ENCODE measurements at regions not wholly inside any gene's neighbourhood (a gene's known extent, or its start where the extent isn't known, plus 50 kb on each side); places are given as distances from the start of the nearest gene placed in this dataset.

DNA sequence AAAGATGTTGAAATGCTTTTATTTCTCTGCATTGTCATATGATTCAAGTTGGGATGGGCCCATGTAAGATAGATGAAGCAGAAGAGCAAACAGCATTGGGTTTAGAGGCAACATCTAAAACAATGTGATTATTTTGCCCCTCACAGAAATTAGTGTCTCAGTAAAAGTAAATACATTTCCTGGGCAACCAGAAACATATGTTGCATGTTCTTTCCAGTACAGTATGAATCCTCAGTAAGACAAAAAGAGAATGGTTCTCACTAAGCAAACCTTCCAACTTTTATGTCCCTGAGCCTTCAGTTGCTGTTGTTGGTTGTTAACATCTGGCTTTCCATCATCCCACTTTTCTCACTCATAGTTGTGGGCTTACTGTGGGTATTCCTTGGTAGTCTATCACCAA is 222.5 kb upstream of the PRPS1L1 start:
- TF ChIP-seq, protein P1, sequence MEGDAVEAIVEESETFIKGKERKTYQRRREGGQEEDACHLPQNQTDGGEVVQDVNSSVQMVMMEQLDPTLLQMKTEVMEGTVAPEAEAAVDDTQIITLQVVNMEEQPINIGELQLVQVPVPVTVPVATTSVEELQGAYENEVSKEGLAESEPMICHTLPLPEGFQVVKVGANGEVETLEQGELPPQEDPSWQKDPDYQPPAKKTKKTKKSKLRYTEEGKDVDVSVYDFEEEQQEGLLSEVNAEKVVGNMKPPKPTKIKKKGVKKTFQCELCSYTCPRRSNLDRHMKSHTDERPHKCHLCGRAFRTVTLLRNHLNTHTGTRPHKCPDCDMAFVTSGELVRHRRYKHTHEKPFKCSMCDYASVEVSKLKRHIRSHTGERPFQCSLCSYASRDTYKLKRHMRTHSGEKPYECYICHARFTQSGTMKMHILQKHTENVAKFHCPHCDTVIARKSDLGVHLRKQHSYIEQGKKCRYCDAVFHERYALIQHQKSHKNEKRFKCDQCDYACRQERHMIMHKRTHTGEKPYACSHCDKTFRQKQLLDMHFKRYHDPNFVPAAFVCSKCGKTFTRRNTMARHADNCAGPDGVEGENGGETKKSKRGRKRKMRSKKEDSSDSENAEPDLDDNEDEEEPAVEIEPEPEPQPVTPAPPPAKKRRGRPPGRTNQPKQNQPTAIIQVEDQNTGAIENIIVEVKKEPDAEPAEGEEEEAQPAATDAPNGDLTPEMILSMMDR (IDR thresholded peaks at IDR 0.05): no peak
- DNase-seq (ENCODE audit: low spot score): no peak
- Histone ChIP-seq H3K4me3 (no peak overlapping the region), H3K27ac (no peak overlapping the region)

DNA sequence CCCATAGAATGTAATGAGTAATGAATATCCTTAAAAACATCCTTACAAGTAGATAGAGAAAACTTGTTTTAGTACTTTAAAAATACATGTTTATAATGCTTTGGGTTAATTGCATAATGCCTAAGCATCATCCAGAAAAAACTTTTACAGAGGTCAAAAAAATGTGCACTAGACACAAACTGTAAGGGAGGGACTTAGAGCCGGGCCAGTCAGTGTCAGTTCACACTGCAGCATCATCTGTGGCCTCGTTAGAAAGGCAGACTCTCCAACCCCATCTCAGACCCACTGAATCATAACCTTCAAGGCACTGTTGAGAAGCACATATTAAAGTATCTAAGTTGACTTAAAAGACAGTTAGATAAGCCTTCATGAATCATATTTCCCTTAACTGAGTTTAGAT is 230.1 kb upstream of the PRPS1L1 start:
- DNase-seq (ENCODE audit: low spot score): no peak
- no peak overlapping the region for H3K4me3 ChIP-seq
- H3K27ac ChIP-seq: no peak overlapping the region
- TF ChIP-seq, protein P1 (IDR thresholded peaks at IDR 0.05): no peak

DNA sequence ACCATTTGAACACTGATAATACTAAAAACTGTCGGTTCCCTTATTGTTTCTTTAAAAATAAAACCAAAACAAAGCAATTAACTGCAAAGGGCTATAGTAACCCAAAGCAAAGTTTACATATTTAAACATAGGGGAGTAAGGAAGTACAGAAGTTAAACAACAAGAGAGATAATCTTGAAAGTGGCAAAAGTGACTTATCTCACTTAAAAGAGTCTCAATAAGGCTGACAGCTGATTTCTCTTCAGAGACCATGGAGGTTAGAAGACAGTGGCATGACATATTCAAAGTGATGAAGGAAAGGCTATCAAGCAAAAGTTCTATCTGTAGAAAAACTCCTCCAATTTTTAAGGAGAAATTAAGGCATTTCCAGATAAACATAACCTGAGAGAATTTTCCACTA is 233.5 kb upstream of the HDAC9 start:
- no peak for DNase-seq (ENCODE audit: low spot score)
- TF ChIP-seq, protein P1 (IDR thresholded peaks at IDR 0.05): no peak
- Histone ChIP-seq H3K27ac (no peak overlapping the region), H3K4me3 (no peak overlapping the region)

DNA sequence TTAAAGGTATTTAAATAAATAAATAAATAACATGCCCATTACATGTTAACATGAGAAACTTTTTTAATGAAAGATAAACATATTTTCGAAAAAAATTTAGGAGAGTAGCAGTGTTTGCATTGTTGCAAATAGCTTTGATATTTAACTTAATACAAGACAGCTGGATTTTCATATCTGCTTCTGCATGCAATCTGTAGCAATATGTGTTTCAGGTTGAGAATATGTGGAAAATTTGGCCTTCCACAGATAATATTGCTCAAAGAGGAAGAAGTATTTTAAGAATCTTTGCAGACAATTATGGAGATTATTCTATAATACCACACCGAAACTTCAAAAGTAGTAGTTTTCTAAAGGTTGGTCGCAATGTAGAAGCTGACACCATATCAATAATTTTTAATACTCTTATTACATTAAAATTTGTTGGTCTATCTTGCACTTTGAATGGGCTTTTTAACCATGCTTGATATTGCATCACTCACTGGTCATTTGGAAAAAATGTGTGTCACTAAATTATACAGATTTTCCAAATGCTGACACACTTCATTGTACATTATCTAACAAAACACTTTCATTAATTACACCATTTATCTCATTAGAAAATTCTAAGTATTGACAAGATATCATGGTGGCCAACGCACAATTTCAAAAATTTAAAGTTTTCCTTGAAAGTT is 229.8 kb upstream of the HDAC9 start:
- Histone ChIP-seq H3K4me3 (no peak overlapping the region), H3K27ac (no peak overlapping the region)
- DNase-seq (ENCODE audit: low spot score): no peak
- TF ChIP-seq, protein P1 (IDR thresholded peaks at IDR 0.05): no peak

DNA sequence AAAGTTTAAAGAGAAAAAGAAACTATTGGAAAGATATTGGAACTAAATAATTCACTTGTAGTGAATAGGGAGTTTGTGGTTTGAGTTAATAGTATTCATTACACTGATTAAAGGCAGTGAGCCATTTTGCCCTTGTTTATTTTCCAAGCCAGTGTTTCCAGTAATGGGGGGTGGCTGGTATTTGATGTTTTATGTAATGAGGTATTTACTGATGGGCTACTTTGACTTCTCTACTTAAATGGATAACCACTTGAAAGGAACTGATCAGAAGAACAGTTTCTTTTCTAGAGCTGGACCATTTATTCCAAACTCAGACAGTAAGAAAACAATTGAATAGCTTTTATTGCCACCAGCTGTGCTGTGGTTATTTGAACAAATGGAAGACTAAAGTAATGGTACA is 227.0 kb upstream of the HDAC9 start:
- Histone ChIP-seq H3K4me3 (no peak overlapping the region), H3K27ac (no peak overlapping the region)
- no peak for DNase-seq (ENCODE audit: low spot score)
- TF ChIP-seq, protein P1 (IDR thresholded peaks at IDR 0.05): no peak

DNA sequence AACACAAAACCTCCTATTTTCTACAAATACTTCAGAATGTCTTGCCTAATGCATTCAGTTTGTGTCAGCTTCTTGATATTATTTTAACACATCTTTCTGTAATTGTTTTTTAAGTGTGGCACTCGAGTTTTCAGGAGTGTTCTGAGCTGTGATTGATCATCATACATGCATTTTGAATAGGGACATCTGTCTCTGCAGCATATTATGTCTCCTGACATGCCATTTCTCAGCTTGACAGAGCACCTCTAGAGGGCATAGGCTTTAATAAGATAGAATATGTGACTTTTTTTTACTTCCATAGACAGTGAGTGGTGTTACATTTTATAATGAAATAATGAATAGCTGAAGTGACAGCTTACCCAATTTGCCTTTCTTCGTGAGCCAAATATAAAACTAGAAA is 219.2 kb upstream of the HDAC9 start:
- no peak for DNase-seq (ENCODE audit: low spot score)
- H3K4me3 ChIP-seq: no peak overlapping the region
- TF ChIP-seq, protein P1 (IDR thresholded peaks at IDR 0.05): no peak
- H3K27ac ChIP-seq: no peak overlapping the region

DNA sequence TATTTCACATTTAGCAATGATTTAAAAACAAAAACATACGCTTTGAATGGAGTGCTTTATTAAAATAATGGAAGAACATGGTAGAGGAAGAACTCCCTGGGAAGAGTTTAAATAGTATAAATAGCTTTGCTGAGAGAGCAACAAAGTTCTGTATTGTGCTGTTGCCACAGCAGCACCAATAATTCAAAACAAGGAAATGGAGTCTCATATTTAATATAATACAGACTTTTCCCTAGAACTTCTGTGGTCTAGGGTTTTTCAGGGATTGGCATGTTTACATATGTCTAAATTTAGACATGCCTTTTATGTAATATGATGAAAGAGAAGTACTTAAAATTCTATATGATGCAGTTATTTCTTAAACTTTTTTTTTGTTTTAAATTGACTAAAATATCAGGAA is 217.2 kb upstream of the HDAC9 start:
- TF ChIP-seq, protein P1 (IDR thresholded peaks at IDR 0.05): no peak
- Histone ChIP-seq H3K27ac (no peak overlapping the region), H3K4me3 (no peak overlapping the region)
- DNase-seq (ENCODE audit: low spot score): no peak

Data from coronary artery (tissue), 2 donors.